AG09319 (cell line): ENCODE measurements at regions not wholly inside any gene's neighbourhood (a gene's known extent, or its start where the extent isn't known, plus 50 kb on each side); places are given as distances from the start of the nearest gene placed in this dataset.

Source experiments
- DNase-seq: peaks from one replicate; pipeline ENCODE4 v3.0.0-alpha.2; 2010; ENCODE audit warnings: low read depth; ENCODE audit errors: extremely low read depth
- CTCF ChIP-seq: IDR thresholded peaks from 2 replicates; pipeline ENCODE4 v1.5.1; 2011; ENCODE audit warnings: low read depth, mild to moderate bottlenecking, inconsistent platforms, low read length, moderate library complexity

GRCh38 chr15:91776104-91776503 is 77.4 kb upstream of the SLCO3A1 start:
- no peak for TF ChIP-seq CTCF
- no peak for DNase-seq

GRCh38 chr15:91779960-91780359 is 73.5 kb upstream of the SLCO3A1 start:
- DNase-seq: no peak
- no peak for TF ChIP-seq CTCF

- no peak for TF ChIP-seq CTCF
- DNase-seq: no peak
These were observed 73.1 kb upstream of the SLCO3A1 start for GRCh38 chr15:91780387-91780786.

- no peak for TF ChIP-seq CTCF
- no peak for DNase-seq
These were observed 71.3 kb upstream of the SLCO3A1 start for GRCh38 chr15:91782221-91782620.

- DNase-seq: no peak
These were observed 70.5 kb upstream of the SLCO3A1 start for GRCh38 chr15:91783008-91783407.

GRCh38 chr15:91783451-91783850 is 70.1 kb upstream of the SLCO3A1 start:
- DNase-seq: no peak
- TF ChIP-seq CTCF: no peak

More at GRCh38 chr15:91783008-91783407, 70.5 kb upstream of the SLCO3A1 start:
- no peak for TF ChIP-seq CTCF

GRCh38 chr15:91784973-91785709 is 68.4 kb upstream of the SLCO3A1 start:
- TF ChIP-seq CTCF: no peak
- DNase-seq: no peak
